HepG2 (cell line): ENCODE measurements at regions not wholly inside any gene's neighbourhood (a gene's known extent, or its start where the extent isn't known, plus 50 kb on each side); places are given as distances from the start of the nearest gene placed in this dataset.

Experiments used
- ARID2 ChIP-seq: sonication (generic); formaldehyde crosslinking; IDR thresholded peaks from 2 replicates; pipeline ENCODE4 v1.8.1; 2022; ENCODE audit warnings: mild to moderate bottlenecking, missing genetic modification reagents, borderline replicate concordance
- ASH2L ChIP-seq: fragments of 300-600, 200-600 bp; sonication (generic); IDR thresholded peaks from 2 replicates; pipeline ENCODE4 v1.7.0; 2017; ENCODE audit warnings: low read depth, mild to moderate bottlenecking, moderate library complexity, mixed read lengths, low read length; ENCODE audit not compliant: insufficient read length
- ELF1 ChIP-seq: sonication (generic); formaldehyde crosslinking; IDR thresholded peaks from 2 replicates; pipeline ENCODE4 v1.4.0; 2020; ENCODE audit warnings: missing genetic modification reagents
- GATA4 ChIP-seq: sonication (generic); IDR thresholded peaks from 2 replicates; pipeline ENCODE4 v1.6.1; 2016; ENCODE audit warnings: antibody characterized with exemption, low read depth, borderline replicate concordance
- GMEB2 ChIP-seq: IDR thresholded peaks from 2 replicates; pipeline ENCODE4 v1.6.1; 2016; ENCODE audit warnings: missing biosample characterization, missing genetic modification reagents, low read depth
- GZF1 ChIP-seq: sonication (generic); formaldehyde crosslinking; IDR thresholded peaks from 2 replicates; pipeline ENCODE4 v1.5.1; 2020; ENCODE audit warnings: mild to moderate bottlenecking, missing genetic modification reagents
- HMG20B ChIP-seq: conservative IDR thresholded peaks from 2 replicates; pipeline ENCODE4 v1.6.1; 2016; ENCODE audit warnings: missing genetic modification reagents, missing compliant biosample characterization
- HNRNPUL1 ChIP-seq: fragments of 200-400 bp; formaldehyde crosslinking; IDR thresholded peaks from 2 replicates; pipeline ENCODE4 v1.6.1; 2017; ENCODE audit warnings: low read depth, mild to moderate bottlenecking, low read length, moderate library complexity
- MTA3 ChIP-seq: sonication (generic); formaldehyde crosslinking; IDR thresholded peaks from 2 replicates; pipeline ENCODE4 v1.4.0; 2020; ENCODE audit warnings: missing genetic modification reagents
- MYC ChIP-seq: sonication (generic); formaldehyde crosslinking; IDR thresholded peaks from 2 replicates; pipeline ENCODE4 v1.9.0; 2021; ENCODE audit warnings: missing genetic modification reagents, borderline replicate concordance
- PCBP1 ChIP-seq: fragments of 200-400 bp; formaldehyde crosslinking; IDR thresholded peaks from 2 replicates; pipeline ENCODE4 v1.6.1; 2017; ENCODE audit warnings: mild to moderate bottlenecking, low read depth, low read length, borderline replicate concordance
- PHF5A ChIP-seq: IDR thresholded peaks from one replicate; pipeline ENCODE4 v1.6.1; 2018; ENCODE audit warnings: low read depth, missing genetic modification reagents; ENCODE audit not compliant: unreplicated experiment
- POLR2G ChIP-seq: fragments of 200-400 bp; formaldehyde crosslinking; IDR thresholded peaks from 2 replicates; pipeline ENCODE4 v1.6.1; 2018; ENCODE audit warnings: mild to moderate bottlenecking, low read depth, low read length, moderate library complexity
- RBAK ChIP-seq: sonication (generic); formaldehyde crosslinking; IDR thresholded peaks from 2 replicates; pipeline ENCODE4 v1.5.1; 2020; ENCODE audit warnings: mild to moderate bottlenecking, missing genetic modification reagents
- RBFOX2 ChIP-seq: fragments of 200-400 bp; formaldehyde crosslinking; IDR thresholded peaks from 2 replicates; pipeline ENCODE4 v1.6.1; 2017; ENCODE audit warnings: low read depth, mild to moderate bottlenecking, low read length
- SMAD3 ChIP-seq: sonication (generic); formaldehyde crosslinking; IDR thresholded peaks from 2 replicates; pipeline ENCODE4 v1.4.0; 2020; ENCODE audit warnings: missing genetic modification reagents
- SMC3 ChIP-seq: IDR thresholded peaks from 2 replicates; pipeline ENCODE4 v1.6.1; 2011; ENCODE audit warnings: low read length, improper control_type of control experiment
- SRSF9 ChIP-seq: fragments of 200-400 bp; formaldehyde crosslinking; IDR thresholded peaks from 2 replicates; pipeline ENCODE4 v1.6.1; 2018; ENCODE audit warnings: borderline replicate concordance, mild to moderate bottlenecking, low read depth, low read length; ENCODE audit not compliant: insufficient read depth, poor library complexity, severe bottlenecking
- TAF15 ChIP-seq: fragments of 200-400 bp; formaldehyde crosslinking; IDR thresholded peaks from one replicate; pipeline ENCODE4 v1.6.1; 2018; ENCODE audit warnings: mild to moderate bottlenecking, low read depth, low read length; ENCODE audit not compliant: poor library complexity, severe bottlenecking
- TEF ChIP-seq: sonication (generic); formaldehyde crosslinking; IDR thresholded peaks from 2 replicates; pipeline ENCODE4 v1.5.0; 2020; ENCODE audit warnings: missing genetic modification reagents
- USF2 ChIP-seq, 2 experiments: sonication (generic) in 1 of 2; formaldehyde crosslinking in 1 of 2; IDR thresholded peaks; 2 replicates each; pipeline versions ENCODE4 v1.5.1 to v1.6.1; 2011 to 2020; ENCODE audit warnings: borderline replicate concordance in 1 of 2, low read depth in 1 of 2, low read length in 1 of 2, mild to moderate bottlenecking in 1 of 2, missing genetic modification reagents in 1 of 2, moderate library complexity in 1 of 2
- ZEB1 ChIP-seq: IDR thresholded peaks from 2 replicates; pipeline ENCODE4 v1.6.1; 2012; ENCODE audit warnings: mild to moderate bottlenecking, low read depth, inconsistent platforms; ENCODE audit not compliant: insufficient replicate concordance
- ZFY ChIP-seq: sonication (generic); formaldehyde crosslinking; IDR thresholded peaks from 2 replicates; pipeline ENCODE4 v1.4.0; 2020; ENCODE audit warnings: missing genetic modification reagents
- ZNF138 ChIP-seq: sonication (generic); formaldehyde crosslinking; IDR thresholded peaks from 2 replicates; pipeline ENCODE4 v1.5.0; 2020; ENCODE audit warnings: mild to moderate bottlenecking, low read depth, missing genetic modification reagents
- ZNF282 ChIP-seq: fragments of 450-650 bp; IDR thresholded peaks from 2 replicates; pipeline ENCODE4 v1.6.1; 2018; ENCODE audit not compliant: partially characterized antibody
- ZNF563 ChIP-seq: sonication (generic); formaldehyde crosslinking; IDR thresholded peaks from 2 replicates; pipeline ENCODE4 v1.8.0; 2022; ENCODE audit warnings: mild to moderate bottlenecking, moderate library complexity, missing genetic modification reagents
- ZNF7 ChIP-seq: IDR thresholded peaks from 2 replicates; pipeline ENCODE4 v1.6.1; 2016; ENCODE audit warnings: missing biosample characterization, missing genetic modification reagents

- TF ChIP-seq ZNF138 (no peak), ARID2 (no peak), SMC3 (peak; percentile 94), POLR2G (no peak), ELF1 (CRISPR knock-in tag) (0 out of 2 replicates have a peak, but pooled peaks have one; percentile 15), HNRNPUL1 (no peak), HMG20B (CRISPR knock-in tag) (no peak), MYC (no peak), TAF15 (no peak), MTA3 (no peak), SRSF9 (no peak), ZNF282 (no peak), ASH2L (peak; percentile 21), RBFOX2 (no peak), ZEB1 (peak; percentile 10), PHF5A (no peak), ZNF563 (no peak), ZFY (no peak), ZNF7 (CRISPR knock-in tag) (0 out of 2 replicates have a peak, but pooled peaks have one; percentile 17), GATA4 (no peak), TEF (no peak), PCBP1 (no peak), USF2 (IDR thresholded peaks at IDR 0.05; ENCODE audit: low read depth, low read length) (no peak), USF2 (CRISPR knock-in tag; IDR thresholded peaks at IDR 0.05; ENCODE audit: borderline replicate concordance) (no peak), RBAK (CRISPR knock-in tag) (no peak), GMEB2 (CRISPR knock-in tag) (no peak), SMAD3 (CRISPR knock-in tag) (no peak; the same call in 1 of the 2 replicates), GZF1 (CRISPR knock-in tag) (0 out of 2 replicates have a peak, but pooled peaks have one; percentile 19)
Observed at GRCh38 chr14:101707068-101707842, 54.3 kb upstream of the PPP2R5C start (continued).
